ENCODE measurements at regions not wholly inside any gene's neighbourhood (a gene's known extent, or its start where the extent isn't known, plus 50 kb on each side); places are given as distances from the start of the nearest gene placed in this dataset.

GRCh38 chr14:31920989-31921650 lies 156.0 kb upstream of the ARHGAP5 start:
- Histone ChIP-seq H3K4me2 (ENCODE audit: low read length) (no peak overlapping the region), H3K79me1 (ENCODE audit: low read length) (no peaks in the 10 kb centered on the region), H3K14ac (ENCODE audit: low read length) (no peak overlapping the region), H3K4me3 (ENCODE audit: low read depth, low read length) (no peak overlapping the region), H3K4ac (ENCODE audit: low read depth, low read length) (no peak overlapping the region), H2BK120ac (ENCODE audit: insufficient read depth, low read length, poor library complexity) (no peak overlapping the region), H4K12ac (ENCODE audit: low read depth, low read length) (no peak overlapping the region), H3K36me3 (ENCODE audit: control insufficient read depth in 1 of 2, insufficient read depth in 2 of 2, low read length in 2 of 2) (no peaks in the 10 kb centered on the region), H3K9me3 (ENCODE audit: insufficient read depth, low read depth, low read length) (no peaks in the 10 kb centered on the region), H3K27ac (ENCODE audit: low read depth, low read length) (no peak overlapping the region), H2BK5ac (ENCODE audit: low read depth, low read length, poor library complexity) (no peak overlapping the region), H2AFZ (ENCODE audit: insufficient read depth, low read length, poor library complexity) (no peak overlapping the region), H2BK12ac (ENCODE audit: low read length) (no peak overlapping the region), H3K23ac (ENCODE audit: low read length) (no peak overlapping the region), H3K79me2 (ENCODE audit: control insufficient read depth, insufficient read depth, low read length, poor library complexity) (no peaks in the 10 kb centered on the region), H3K9ac (ENCODE audit: low read length) (no peak overlapping the region), H3K4me1 (ENCODE audit: control insufficient read depth in 1 of 2, insufficient read depth in 2 of 2, low read length in 2 of 2) (no peaks in the 10 kb centered on the region), H3K18ac (ENCODE audit: low read length) (no peak overlapping the region), H4K91ac (ENCODE audit: low read depth, low read length) (no peak overlapping the region), H4K8ac (ENCODE audit: low read depth, low read length) (no peak overlapping the region), H3K27me3 (ENCODE audit: insufficient read depth, low read length) (no peaks in the 10 kb centered on the region), H2AK5ac (ENCODE audit: low read length) (no peak overlapping the region)
- WGBS (ENCODE audit: extremely low coverage, insufficient coverage, insufficient read length): no CpG with 5 or more reads among the region's 5 CpGs
- no peak for DNase-seq

- Histone ChIP-seq H2BK5ac (ENCODE audit: low read depth, low read length, poor library complexity) (no peak overlapping the region), H3K4me2 (ENCODE audit: low read length) (no peak overlapping the region), H3K4me1 (ENCODE audit: control insufficient read depth in 1 of 2, insufficient read depth in 2 of 2, low read length in 2 of 2) (no peaks in the 10 kb centered on the region), H3K79me2 (ENCODE audit: control insufficient read depth, insufficient read depth, low read length, poor library complexity) (no peaks in the 10 kb centered on the region), H3K18ac (ENCODE audit: low read length) (no peak overlapping the region), H2AFZ (ENCODE audit: insufficient read depth, low read length, poor library complexity) (no peak overlapping the region), H3K27ac (ENCODE audit: low read depth, low read length) (no peak overlapping the region), H3K36me3 (ENCODE audit: control insufficient read depth in 1 of 2, insufficient read depth in 2 of 2, low read length in 2 of 2) (no peaks in the 10 kb centered on the region), H2BK120ac (ENCODE audit: insufficient read depth, low read length, poor library complexity) (no peak overlapping the region), H3K9me3 (ENCODE audit: insufficient read depth, low read depth, low read length) (no peaks in the 10 kb centered on the region), H3K23ac (ENCODE audit: low read length) (no peak overlapping the region), H3K14ac (ENCODE audit: low read length) (no peak overlapping the region), H4K8ac (ENCODE audit: low read depth, low read length) (no peak overlapping the region), H4K12ac (ENCODE audit: low read depth, low read length) (no peak overlapping the region), H3K79me1 (ENCODE audit: low read length) (no peaks in the 10 kb centered on the region), H3K4me3 (ENCODE audit: low read depth, low read length) (no peak overlapping the region), H2BK12ac (ENCODE audit: low read length) (no peak overlapping the region), H3K27me3 (ENCODE audit: insufficient read depth, low read length) (no peaks in the 10 kb centered on the region), H2AK5ac (ENCODE audit: low read length) (no peak overlapping the region), H4K91ac (ENCODE audit: low read depth, low read length) (no peak overlapping the region), H3K4ac (ENCODE audit: low read depth, low read length) (no peak overlapping the region), H3K9ac (ENCODE audit: low read length) (no peak overlapping the region)
- DNase-seq: no peak
- no CpG with 5 or more reads among the region's 5 CpGs for WGBS (ENCODE audit: extremely low coverage, insufficient coverage, insufficient read length)
These were observed 155.4 kb upstream of the ARHGAP5 start for GRCh38 chr14:31921721-31922120.

- no peak overlapping the region for H3K4me3 ChIP-seq (ENCODE audit: low read depth, low read length)
These were observed 151.0 kb upstream of the ARHGAP5 start for GRCh38 chr14:31926123-31926522.

GRCh38 chr14:31926652-31927347 lies 150.3 kb upstream of the ARHGAP5 start:
- H3K4me2 ChIP-seq (ENCODE audit: low read length): no peak overlapping the region
- no peak overlapping the region for H4K8ac ChIP-seq (ENCODE audit: low read depth, low read length)
- H3K14ac ChIP-seq (ENCODE audit: low read length): no peak overlapping the region
- no peaks in the 10 kb centered on the region for H3K27me3 ChIP-seq (ENCODE audit: insufficient read depth, low read length)
- H2BK120ac ChIP-seq (ENCODE audit: insufficient read depth, low read length, poor library complexity): no peak overlapping the region
- no peak overlapping the region for H3K18ac ChIP-seq (ENCODE audit: low read length)
- DNase-seq: no peak
- H3K79me1 ChIP-seq (ENCODE audit: low read length): no peaks in the 10 kb centered on the region
- H3K23ac ChIP-seq (ENCODE audit: low read length): no peak overlapping the region
- H2BK5ac ChIP-seq (ENCODE audit: low read depth, low read length, poor library complexity): no peak overlapping the region
- no peak overlapping the region for H3K4me3 ChIP-seq (ENCODE audit: low read depth, low read length)
- no peak overlapping the region for H2AK5ac ChIP-seq (ENCODE audit: low read length)
- no peak overlapping the region for H4K91ac ChIP-seq (ENCODE audit: low read depth, low read length)
- peaks cover 0 to 5% of the 10 kb centered on the region in 2 experiments for H3K4me1 ChIP-seq (ENCODE audit: control insufficient read depth in 1 of 2, insufficient read depth in 2 of 2, low read length in 2 of 2)
- H4K12ac ChIP-seq (ENCODE audit: low read depth, low read length): no peak overlapping the region
- H2AFZ ChIP-seq (ENCODE audit: insufficient read depth, low read length, poor library complexity): no peak overlapping the region
- H3K9ac ChIP-seq (ENCODE audit: low read length): no peak overlapping the region
- H3K4ac ChIP-seq (ENCODE audit: low read depth, low read length): no peak overlapping the region
- WGBS (ENCODE audit: extremely low coverage, insufficient coverage, insufficient read length): no CpG with 5 or more reads among the region's 6 CpGs
- H3K9me3 ChIP-seq (ENCODE audit: insufficient read depth, low read depth, low read length): no peaks in the 10 kb centered on the region
- no peak overlapping the region for H3K27ac ChIP-seq (ENCODE audit: low read depth, low read length)
- no peak overlapping the region for H2BK12ac ChIP-seq (ENCODE audit: low read length)
- H3K36me3 ChIP-seq (ENCODE audit: control insufficient read depth in 1 of 2, insufficient read depth in 2 of 2, low read length in 2 of 2): no peaks in the 10 kb centered on the region
- H3K79me2 ChIP-seq (ENCODE audit: control insufficient read depth, insufficient read depth, low read length, poor library complexity): no peaks in the 10 kb centered on the region

More at GRCh38 chr14:31926123-31926522, 151.0 kb upstream of the ARHGAP5 start:
- no peaks in the 10 kb centered on the region for H3K9me3 ChIP-seq (ENCODE audit: insufficient read depth, low read depth, low read length)
- H3K36me3 ChIP-seq (ENCODE audit: control insufficient read depth in 1 of 2, insufficient read depth in 2 of 2, low read length in 2 of 2): no peaks in the 10 kb centered on the region
- no peak overlapping the region for H3K9ac ChIP-seq (ENCODE audit: low read length)
- H3K4me1 ChIP-seq (ENCODE audit: control insufficient read depth in 1 of 2, insufficient read depth in 2 of 2, low read length in 2 of 2): peaks cover 0 to 5% of the 10 kb centered on the region in 2 experiments
- H3K23ac ChIP-seq (ENCODE audit: low read length): no peak overlapping the region
- H3K4me2 ChIP-seq (ENCODE audit: low read length): no peak overlapping the region
- no peak overlapping the region for H4K12ac ChIP-seq (ENCODE audit: low read depth, low read length)
- H3K27me3 ChIP-seq (ENCODE audit: insufficient read depth, low read length): no peaks in the 10 kb centered on the region
- no peak overlapping the region for H3K27ac ChIP-seq (ENCODE audit: low read depth, low read length)
- H4K91ac ChIP-seq (ENCODE audit: low read depth, low read length): no peak overlapping the region
- no peak overlapping the region for H2BK120ac ChIP-seq (ENCODE audit: insufficient read depth, low read length, poor library complexity)
- no peak overlapping the region for H3K14ac ChIP-seq (ENCODE audit: low read length)
- DNase-seq: peak in 1 of 2 donors; percentile 76
- no peak overlapping the region for H2BK12ac ChIP-seq (ENCODE audit: low read length)
- no peak overlapping the region for H3K18ac ChIP-seq (ENCODE audit: low read length)
- H2BK5ac ChIP-seq (ENCODE audit: low read depth, low read length, poor library complexity): no peak overlapping the region
- no peak overlapping the region for H4K8ac ChIP-seq (ENCODE audit: low read depth, low read length)
- no peak overlapping the region for H3K4ac ChIP-seq (ENCODE audit: low read depth, low read length)
- H3K79me2 ChIP-seq (ENCODE audit: control insufficient read depth, insufficient read depth, low read length, poor library complexity): no peaks in the 10 kb centered on the region
- no CpG with 5 or more reads among the region's 1 CpG for WGBS (ENCODE audit: extremely low coverage, insufficient coverage, insufficient read length)
- H2AK5ac ChIP-seq (ENCODE audit: low read length): no peak overlapping the region
- no peak overlapping the region for H2AFZ ChIP-seq (ENCODE audit: insufficient read depth, low read length, poor library complexity)
- H3K79me1 ChIP-seq (ENCODE audit: low read length): no peaks in the 10 kb centered on the region
